Posterior cingulate gyrus (tissue), 11 donors: ENCODE measurements at regions not wholly inside any gene's neighbourhood (a gene's known extent, or its start where the extent isn't known, plus 50 kb on each side); places are given as distances from the start of the nearest gene placed in this dataset.
"Not testable (repeated sequence)": the region's sequence is repeated elsewhere in the genome, so short reads cannot be mapped to it uniquely, and the experiment has no call there.

Source experiments
- DNase-seq, 10 donors: peaks; one replicate each; pipeline versions ENCODE4 v3.0.0 to v3.0.0-alpha.2; 2020 to 2021; ENCODE audit warnings: mixed read lengths in 3 of 10
- intact Hi-C: fragments of 100-400 bp; cut with DNase I; formaldehyde crosslinking; loops from one replicate; pipeline ENCODE4 v1.15.1; 2023

DNA sequence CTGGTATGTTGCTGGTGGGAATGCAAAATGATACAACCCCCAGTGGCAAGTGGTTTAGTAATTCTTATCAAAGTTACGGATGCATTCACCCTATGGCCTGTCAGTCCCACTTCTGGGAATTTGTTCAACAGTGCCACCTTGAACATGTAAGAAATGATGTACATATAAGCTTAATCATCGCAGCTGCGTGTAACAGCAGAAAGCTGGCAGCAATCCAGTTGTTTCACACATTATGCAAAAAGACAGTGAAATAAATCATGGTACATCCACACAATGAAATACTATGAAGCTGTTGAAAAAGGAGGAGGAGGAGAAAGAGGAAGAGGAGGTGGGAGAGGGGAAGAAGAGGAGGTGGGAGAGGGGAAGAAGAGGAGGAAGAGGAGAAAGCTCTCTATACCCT is 76.2 kb upstream of the MYL10 start:
- intact Hi-C loops, result no loop called here
- DNase-seq, result no peak

DNA sequence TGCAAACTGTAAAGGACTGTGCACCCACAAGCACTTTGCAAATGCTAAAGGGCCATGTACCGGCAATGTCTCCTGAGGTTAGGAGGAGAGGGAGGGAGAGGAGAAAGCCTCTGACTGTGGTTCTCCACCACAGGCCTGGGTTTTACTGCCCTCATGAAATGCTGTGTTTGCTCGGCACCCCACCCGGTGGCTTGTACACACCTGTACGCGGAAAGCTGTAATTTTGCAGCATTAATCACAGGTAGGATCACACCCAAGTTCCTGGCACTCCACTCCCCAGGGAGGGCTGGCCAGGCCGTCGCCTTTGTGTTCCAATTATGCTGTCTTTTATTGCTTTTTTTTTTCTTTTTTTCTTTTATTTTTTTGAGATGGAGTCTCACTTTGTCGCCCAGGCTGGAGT is 78.5 kb upstream of the MYL10 start:
- intact Hi-C loops, result no loop called here
- no peak for DNase-seq

DNA sequence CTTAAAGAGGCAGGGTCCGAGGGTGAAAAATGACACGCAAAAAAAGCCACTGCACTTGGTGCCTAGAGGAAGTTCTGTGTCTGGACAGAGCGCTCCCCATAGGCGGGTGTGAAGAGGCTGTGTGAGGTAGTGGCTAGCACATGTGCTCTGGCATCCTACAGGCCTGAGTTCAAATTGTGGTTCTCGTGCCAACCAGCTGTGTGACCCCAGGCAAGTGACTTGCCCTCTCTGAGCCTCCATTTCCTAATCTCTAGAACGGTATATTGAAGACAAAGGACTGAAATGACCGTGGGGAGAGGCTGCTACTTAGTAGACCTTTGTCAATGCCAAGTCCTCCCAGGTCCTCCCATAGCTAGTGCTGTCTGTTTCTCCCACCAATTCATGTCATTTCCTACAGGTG is 79.1 kb upstream of the MYL10 start:
- no peak for DNase-seq
- intact Hi-C loops, result no loop called here

DNA sequence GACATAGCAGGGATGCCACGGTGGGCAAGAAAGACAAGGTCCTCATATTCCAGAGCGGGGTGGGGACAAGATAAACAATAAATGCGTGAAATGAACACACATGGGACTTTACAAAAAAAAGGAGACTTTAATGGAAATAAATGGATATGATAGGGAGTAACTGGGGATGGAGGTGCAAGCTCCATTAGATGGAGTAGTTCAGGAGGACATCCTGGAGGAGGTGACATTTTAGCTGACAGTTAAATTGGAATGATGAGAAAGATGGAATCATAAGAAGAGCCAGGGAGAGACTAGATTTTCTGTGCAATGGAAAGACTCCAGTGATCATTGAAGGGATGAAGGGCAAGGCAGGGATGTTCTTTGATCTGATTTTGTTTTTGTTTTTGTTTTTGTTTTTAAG is 83.6 kb upstream of the MYL10 start:
- intact Hi-C loops, result no loop called here

DNA sequence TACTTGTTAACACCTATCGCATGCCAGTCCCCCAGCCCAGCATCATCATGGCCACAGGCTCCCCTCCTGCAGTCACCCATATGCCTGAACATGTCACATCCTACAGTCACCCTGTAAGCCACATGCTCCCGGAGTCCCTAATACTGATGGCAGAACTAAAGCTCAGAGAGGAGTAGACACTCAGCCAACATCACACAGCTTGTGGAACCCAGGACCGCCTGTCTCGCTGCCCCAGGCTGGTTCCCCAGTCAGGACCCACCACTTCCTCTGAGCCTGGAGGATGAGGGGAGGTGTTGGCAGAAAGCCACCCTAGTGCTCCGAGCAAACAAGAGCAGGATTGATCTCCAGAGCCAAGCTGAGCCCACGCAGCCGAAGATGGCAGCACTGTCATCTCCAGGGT is 85.0 kb upstream of the MYL10 start:
- no peak for DNase-seq
- intact Hi-C loops, result no loop called here

More for the DNA sequence above, 83.6 kb upstream of the MYL10 start:
- no peak for DNase-seq

DNA sequence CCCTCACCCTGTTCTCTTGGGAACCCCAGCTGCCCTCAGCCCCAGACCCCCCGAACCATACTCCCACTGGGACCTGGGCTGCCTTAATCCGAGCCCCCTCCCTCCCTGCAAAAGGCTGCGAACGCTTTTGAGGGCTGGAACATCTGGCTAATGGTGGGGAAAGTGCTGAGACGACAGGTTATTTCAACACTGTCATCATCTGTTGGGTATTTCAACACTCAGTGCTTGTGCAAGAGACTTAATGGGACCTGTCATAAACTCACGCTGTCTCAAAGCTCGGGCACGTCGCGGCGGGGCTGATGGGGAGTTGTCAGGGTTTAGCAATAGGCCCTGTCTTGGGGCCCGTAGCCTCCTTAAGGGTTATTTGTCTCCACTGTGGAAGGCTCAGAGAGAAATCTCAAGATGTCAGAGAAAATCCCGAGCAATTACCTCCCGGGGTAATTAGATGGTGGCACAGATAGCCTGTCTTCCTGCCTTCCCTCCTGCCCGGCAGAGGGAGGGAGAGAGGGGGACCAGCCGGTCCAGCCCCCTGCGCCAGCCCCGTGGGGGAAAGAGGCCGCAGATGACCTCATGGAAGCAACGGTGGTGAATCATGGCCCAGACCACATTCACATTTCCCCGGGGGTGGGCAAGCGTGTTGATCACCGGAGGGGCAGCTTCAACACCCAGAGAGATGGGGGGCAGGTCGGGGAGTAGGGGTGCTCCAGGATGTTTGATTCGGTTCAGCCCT is 88.7 kb upstream of the MYL10 start:
- intact Hi-C loops, result no loop called here
- DNase-seq, result peak in 2 of 10 donors; percentile 16 to 28

DNA sequence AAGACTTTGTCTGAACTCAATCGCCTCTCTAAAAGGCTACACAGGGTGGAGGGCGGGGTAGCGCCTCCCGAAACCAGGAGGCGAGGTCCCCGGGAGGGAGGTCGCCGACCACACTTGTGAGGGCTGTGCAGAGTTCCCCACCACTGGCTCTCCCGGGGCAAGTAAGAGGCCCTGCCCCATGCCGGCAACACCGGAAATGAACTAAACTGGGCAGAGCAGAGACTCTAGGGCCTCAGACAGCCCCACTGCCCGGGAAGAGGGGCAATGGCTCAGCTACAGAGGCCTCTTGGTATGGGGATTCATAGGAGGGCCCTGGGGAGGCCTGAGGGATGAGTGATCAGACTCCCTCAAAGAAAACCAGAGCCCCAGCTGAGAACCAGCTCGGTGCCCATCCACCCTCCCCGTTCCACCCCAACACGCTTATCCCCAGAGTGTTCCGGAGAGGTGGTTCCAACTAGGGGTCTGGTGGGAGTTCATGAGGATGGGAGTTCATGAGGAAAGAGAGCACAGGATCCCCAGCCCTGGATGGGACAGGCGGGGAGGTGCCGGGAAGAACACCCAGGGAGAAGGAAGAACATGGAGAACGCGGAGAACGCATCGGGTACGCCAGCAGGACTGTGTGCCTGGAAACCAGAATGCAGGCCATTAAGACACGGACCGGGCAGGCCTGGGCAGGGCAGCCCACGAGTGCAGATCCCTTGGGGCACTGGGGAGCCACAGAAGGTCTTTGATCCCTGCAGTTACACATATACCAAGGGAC is 89.4 kb upstream of the MYL10 start:
- DNase-seq, result no peak
- intact Hi-C loops, result no loop called here

DNA sequence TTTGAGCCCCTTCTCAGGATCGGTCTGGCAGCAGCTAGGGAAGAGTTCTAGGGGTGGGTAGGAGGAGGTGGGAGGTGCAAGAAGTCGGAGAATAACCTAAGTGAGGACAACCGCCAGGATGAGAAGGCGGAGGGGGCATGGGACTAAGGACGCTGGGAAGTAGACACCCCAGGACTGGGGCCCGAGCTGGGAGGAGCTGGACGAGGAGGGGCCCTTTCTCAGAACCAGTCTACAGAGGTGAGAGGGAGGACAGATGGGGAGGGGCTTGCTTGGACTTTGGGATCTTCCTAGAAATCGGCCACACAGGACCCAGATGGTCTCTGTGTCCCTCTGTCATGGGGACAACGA is 90.0 kb upstream of the MYL10 start:
- no peak for DNase-seq
- intact Hi-C loops, result no loop called here

DNA sequence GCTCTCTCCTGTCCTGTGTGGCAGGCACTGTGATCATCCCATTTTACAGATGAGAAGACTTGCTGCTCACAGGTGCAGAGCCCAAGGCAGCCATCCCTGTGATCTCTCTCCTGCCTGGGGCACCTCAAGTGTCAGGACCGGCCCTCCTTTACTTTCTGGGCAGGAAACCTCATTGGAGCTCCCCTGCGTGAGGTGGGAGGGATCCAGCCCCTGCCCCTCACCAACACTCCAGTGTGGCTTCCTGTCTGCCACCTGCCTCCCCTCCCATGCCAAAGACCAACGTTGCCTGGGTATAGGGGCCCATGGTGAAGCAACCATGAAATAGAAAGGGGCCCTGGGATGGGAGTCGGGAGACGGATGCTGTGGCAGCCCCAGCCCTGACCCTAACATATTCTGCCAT is 91.2 kb upstream of the MYL10 start:
- no peak for DNase-seq
- intact Hi-C loops, result no loop called here

DNA sequence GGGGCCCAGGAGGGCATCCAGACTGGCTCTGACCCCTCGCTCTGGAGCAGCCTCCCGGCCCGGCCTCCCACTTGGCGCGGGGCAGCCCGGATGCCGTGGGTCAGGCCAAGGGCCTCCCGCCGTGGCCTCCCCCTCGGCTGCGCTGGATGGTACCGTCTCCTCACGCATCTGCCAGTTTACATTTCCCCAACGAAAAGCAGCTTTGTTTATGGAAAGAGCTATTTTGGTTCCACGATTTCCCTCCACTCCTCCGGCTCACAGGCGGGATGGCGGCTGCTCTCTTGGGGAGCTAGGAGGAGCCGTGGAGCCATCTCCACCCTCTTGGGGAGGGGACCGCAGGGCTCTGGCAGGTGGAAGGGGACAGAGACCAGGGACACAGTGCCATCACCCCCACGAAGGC is 93.2 kb upstream of the MYL10 start:
- no peak for DNase-seq
- intact Hi-C loops, result no loop called here

DNA sequence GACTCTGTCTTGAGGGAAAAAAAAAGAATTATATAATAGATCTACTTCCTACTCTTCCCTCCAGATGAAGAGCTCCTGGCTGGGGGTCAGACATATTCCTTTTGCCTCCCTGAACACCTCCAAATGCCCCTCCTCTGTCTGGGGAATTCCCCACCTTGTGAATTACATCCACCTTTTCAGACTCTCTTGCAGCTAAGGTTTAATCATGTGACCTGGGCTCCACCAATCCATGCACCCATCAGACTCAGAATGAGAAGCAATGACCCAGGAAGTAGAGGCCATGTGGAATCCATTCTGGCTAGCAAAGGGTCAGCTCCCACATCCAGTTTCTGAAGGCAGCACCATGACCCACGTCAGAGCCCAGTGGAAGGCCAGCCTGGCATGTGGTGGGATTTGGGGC is 93.6 kb upstream of the CUX1 start:
- DNase-seq, result no peak
- intact Hi-C loops, result no loop called here

DNA sequence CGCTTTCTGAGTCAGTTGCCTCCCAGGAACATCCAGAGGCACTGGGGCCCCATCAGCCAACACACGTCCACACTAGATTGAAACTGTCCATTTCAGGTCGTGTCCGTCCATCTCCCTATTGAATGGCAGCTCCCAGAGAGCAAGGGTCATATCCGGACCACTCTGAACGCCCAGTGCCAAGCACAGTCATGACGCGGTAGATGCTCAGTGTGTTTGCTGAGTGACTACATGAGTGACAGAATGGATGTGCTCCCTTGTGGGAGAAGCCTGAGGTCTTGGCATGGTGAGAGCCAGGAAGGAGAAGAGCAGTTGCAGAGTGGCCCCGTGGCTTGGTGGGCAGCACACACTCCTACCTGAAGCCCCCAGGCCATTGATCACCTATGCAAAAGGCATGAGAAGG is 92.5 kb upstream of the CUX1 start:
- intact Hi-C loops, result no loop called here
- no peak for DNase-seq

DNA sequence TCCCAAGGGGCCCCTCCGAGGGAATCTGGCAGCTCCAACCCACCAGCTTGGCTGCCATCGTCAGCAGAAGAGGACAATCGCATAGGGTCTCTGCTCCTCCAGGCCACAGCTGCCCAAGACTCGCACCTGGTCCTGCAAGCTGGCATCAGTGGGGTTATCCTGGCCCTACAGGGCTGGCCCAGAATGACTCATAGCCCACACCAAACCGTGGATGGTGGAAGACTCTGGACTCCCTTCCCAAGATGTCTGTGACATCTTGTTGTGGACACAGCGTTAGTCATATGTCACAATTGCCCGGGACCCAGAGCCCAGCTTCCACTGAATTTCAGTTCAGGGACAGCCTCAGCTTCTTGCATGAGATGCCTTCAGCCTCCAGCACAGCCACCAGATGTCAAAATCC is 91.5 kb upstream of the CUX1 start:
- no peak for DNase-seq
- intact Hi-C loops, result no loop called here

DNA sequence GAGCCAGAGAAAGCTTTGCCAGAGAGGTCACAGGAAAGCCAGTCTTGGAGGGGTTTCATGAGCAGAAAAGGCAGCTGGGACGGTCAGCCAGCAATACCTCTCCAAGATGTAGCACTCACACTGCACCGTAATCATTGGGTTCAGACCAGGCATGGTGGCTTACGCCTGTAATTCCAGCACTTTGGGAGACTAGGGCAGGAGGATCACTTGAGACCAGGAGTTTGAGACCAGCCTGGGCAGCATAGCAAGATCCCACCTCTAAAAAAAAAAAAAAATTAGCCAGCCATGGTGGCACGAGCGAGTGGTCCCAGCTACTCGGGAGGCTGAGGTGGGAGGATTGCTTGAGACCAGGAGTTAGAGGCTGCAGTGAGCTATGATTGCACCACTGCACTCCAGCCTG is 90.2 kb upstream of the CUX1 start:
- no peak for DNase-seq
- intact Hi-C loops, result no loop called here

DNA sequence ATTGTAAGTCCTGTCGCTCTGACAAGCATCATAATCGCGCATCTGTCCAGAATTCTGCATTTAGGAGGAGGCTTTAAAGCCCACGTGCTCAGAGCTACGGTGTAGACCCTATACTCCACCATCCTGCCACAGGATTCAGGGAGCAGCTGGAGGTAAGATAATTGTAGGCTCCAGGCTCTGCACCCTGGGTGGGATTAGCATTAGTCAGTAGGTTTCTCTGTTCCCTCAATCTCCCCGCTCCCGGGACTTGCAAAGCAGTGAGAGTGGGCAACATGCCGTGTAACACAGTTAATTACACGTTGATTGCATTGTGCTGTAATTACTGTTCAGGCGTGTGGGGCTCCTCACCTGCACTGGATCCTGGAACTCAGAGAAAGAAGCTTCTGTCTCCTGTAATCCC is 89.3 kb upstream of the CUX1 start:
- DNase-seq, result no peak
- intact Hi-C loops, result no loop called here

DNA sequence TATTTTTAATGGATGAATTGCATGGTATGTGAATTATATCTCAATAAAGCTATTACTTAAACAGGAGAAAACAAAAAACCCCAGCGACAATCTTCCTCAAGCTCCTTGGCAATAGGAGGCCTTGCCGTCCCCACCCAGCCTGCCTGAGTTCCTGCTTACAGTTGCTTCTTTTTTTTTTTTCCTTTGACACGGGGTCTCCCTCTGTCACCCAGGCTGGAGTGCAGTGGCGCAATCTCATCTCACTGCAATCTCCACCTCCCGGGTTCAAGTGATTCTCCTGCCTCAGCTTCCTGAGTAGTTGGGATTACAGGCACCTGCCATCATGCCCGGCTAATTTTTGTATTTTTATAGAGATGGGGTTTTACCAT is 88.6 kb upstream of the CUX1 start:
- DNase-seq, intact Hi-C loops: not testable (repeated sequence)

DNA sequence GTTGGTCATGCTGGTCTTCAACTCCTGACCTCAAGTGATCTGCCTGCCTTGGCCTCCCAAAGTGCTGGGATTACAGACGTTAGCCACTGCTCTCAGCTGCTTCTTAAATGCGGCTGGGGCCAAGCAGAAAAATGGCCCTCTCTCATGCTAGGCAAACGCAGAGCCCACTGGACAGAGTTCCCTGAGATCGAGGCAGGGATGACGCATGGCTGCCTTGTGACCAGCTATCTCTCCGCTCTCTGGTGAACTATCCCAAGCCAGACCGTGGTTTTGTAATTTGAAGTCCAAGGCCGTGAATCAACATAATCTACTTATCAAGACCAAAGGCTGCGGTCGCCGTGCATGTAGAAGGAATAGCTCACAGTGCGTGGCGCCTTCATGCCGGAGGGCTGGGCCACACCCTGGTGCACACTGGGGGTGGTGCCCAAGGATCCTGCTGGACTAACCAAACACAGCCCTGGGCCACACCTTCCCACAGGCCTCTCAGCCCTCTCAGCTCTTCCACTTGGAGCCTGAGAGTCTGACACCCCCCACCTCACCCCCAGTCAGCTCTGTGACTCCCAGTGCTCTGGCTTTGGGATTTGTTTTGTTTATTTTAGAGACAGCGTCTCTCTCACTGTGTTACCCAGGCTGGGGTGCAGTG is 88.1 kb upstream of the CUX1 start:
- intact Hi-C loops, result no loop called here
- no peak for DNase-seq

DNA sequence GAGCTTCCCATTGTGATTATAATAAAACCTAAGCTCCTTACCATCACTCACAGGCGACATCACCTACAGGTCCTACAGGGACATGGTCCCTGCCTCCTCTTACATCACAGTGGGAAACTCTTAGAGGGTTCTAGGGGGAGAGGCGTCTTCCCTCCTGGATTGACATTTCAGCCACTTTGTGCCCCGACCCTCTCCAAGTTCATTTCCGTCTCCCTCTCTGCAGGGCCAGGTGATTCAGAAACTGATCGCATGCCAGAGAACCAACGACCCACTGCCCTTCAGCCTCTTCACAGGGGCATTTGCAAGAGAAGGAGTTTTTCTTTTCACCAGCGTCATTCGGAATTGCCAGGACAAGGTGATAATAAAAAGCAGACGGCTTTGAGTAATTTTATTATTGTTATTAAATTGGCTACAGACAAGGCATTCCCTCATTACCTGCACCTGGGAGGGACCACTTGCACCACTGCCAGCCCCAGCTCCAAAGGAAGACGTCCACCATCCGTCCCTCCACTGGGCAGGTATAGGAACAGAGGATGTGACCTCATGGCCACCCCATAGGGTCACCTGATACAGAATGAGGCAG is 85.8 kb upstream of the CUX1 start:
- intact Hi-C loops, result no loop called here
- no peak for DNase-seq

DNA sequence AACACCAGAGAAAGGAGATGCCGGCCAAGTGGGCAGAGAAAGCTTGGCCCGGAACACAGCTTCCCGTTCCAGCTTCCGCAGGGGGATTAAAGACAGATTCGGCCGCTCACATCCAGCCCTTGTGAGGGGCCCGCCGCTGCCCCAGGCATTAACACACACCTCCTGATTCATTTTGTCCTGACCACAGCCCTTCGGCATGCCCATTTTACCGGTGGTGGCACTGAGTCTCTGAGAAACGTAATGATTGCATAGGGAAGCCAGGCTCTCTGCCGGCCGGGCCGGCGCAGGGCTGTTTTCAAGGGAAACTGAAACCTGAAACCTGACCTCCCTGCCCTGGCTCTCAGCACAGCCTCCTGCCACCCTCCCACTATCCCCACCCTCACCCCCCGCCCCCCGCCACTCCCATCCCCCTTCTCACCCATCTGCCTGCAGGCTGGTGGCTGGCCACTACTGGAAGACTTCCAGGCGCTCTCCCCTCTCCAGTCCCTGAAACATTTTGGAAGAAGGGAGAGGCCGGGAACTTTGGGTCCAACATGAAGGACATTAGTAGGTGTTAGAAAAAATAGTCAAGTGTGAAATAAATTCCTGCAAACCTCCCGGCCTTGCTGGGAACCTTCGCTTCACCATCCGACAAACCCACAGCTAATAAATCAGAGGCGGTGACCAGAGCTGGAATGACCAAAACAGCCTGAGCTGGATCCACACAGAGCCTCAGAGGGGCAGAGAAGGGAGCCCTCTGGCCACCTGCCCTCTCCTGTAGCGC is 83.5 kb upstream of the CUX1 start:
- peak in 1 of 10 donors; percentile 33 for DNase-seq
- intact Hi-C loops, result no loop called here

DNA sequence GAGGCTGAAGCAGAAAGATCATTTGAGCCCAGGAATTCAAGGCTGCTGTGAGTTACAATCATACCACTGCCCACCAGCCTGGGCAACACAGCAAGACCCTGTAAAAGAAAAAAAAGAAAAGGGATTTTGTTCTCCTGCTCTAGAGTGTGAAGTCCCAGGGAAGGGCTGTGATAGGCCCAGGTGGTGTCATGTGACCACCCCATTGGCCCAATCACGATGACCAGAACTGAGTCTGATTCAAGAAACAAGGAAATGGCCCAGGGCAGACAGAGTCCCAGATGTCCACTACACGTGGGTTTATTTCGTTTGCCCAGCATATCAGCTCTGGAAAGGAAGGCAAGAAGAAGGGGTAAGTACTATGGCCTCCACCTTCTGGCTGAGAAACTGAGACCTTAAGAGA is 81.3 kb upstream of the CUX1 start:
- DNase-seq, result no peak
- intact Hi-C loops, result loop anchor here (1.0 kb wide), 1 partner anchor 72 kb away; no protein-coding TSS in a partner anchor
